SU-DHL-6 (cell line): ENCODE measurements at regions not wholly inside any gene's neighbourhood (a gene's known extent, or its start where the extent isn't known, plus 50 kb on each side); places are given as distances from the start of the nearest gene placed in this dataset.
"Not testable (repeated sequence)": the region's sequence is repeated elsewhere in the genome, so short reads cannot be mapped to it uniquely, and the experiment has no call there.

Source experiments
- H2AFZ ChIP-seq: fragments of 200-600 bp; sonication (generic); 2 replicates; pipeline ENCODE4 v1.6.1; 2014; ENCODE audit warnings: low read depth, mild to moderate bottlenecking, moderate library complexity, mixed read lengths, antibody characterized with exemption, low read length; ENCODE audit not compliant: severe bottlenecking
- H3F3A ChIP-seq: fragments of 200-600 bp; shearing (Covaris generic); 2 replicates; pipeline ENCODE4 v1.6.0; 2016; ENCODE audit warnings: antibody characterized with exemption, mild to moderate bottlenecking; ENCODE audit not compliant: insufficient read depth
- H3K27ac ChIP-seq: fragments of 200-600 bp; sonication (generic); 2 replicates; pipeline ENCODE4 v1.5.1; 2016; ENCODE audit warnings: low read depth, mild to moderate bottlenecking, low read length, moderate library complexity, mixed read lengths
- H3K27me3 ChIP-seq: fragments of 200-600 bp; sonication (generic), shearing (Covaris generic); 2 replicates; pipeline ENCODE4 v1.6.0; 2014; ENCODE audit warnings: mild to moderate bottlenecking, low read length
- H3K36me3 ChIP-seq: fragments of 200-600 bp; sonication (generic); 2 replicates; pipeline ENCODE4 v1.6.1; 2014; ENCODE audit warnings: mild to moderate bottlenecking, low read length, mixed read lengths
- H3K4me2 ChIP-seq: fragments of 300-600, 200-600 bp; shearing (Covaris generic), sonication (generic); 2 replicates; pipeline ENCODE4 v1.6.0; 2014; ENCODE audit warnings: low read length, low read depth, mild to moderate bottlenecking; ENCODE audit not compliant: poor library complexity, severe bottlenecking
- H3K4me3 ChIP-seq: fragments of 200-600 bp; sonication (generic); 2 replicates; pipeline ENCODE4 v1.5.1; 2014; ENCODE audit warnings: antibody characterized with exemption, low read length, mild to moderate bottlenecking, mixed read lengths; ENCODE audit not compliant: insufficient read depth, poor library complexity, severe bottlenecking
- H3K79me2 ChIP-seq: fragments of 200-600 bp; sonication (generic); 2 replicates; pipeline ENCODE4 v1.6.1; 2014; ENCODE audit warnings: mild to moderate bottlenecking, low read length, moderate library complexity; ENCODE audit not compliant: insufficient read depth
- H3K9ac ChIP-seq: fragments of 200-600 bp; sonication (generic); 2 replicates; pipeline ENCODE4 v1.7.0; 2014; ENCODE audit warnings: mild to moderate bottlenecking, low read length
- H3K9me2 ChIP-seq: fragments of 200-600 bp; sonication (generic); replicated peaks from 2 replicates; pipeline ENCODE4 v1.6.1; 2014; ENCODE audit warnings: low read length; ENCODE audit not compliant: insufficient read depth
- H3K9me3 ChIP-seq: fragments of 200-600 bp; sonication (generic); 2 replicates; pipeline ENCODE4 v1.6.1; 2014; ENCODE audit warnings: low read length, mixed read lengths; ENCODE audit not compliant: insufficient read depth
- H4K20me1 ChIP-seq: fragments of 200-600 bp; sonication (generic); 2 replicates; pipeline ENCODE4 v1.6.1; 2014; ENCODE audit warnings: low read depth, mild to moderate bottlenecking, antibody characterized with exemption, low read length, moderate library complexity, mixed read lengths

- H2AFZ ChIP-seq, H3K9me3 ChIP-seq, H3K36me3 ChIP-seq, H3K27ac ChIP-seq, H3F3A ChIP-seq, H4K20me1 ChIP-seq, H3K4me2 ChIP-seq, H3K79me2 ChIP-seq, H3K4me3 ChIP-seq, H3K9ac ChIP-seq, H3K9me2 ChIP-seq, H3K27me3 ChIP-seq: not testable (repeated sequence)
Observed at GRCh38 chr7:73193991-73194390, 108.2 kb upstream of the SPDYE9 start.

DNA sequence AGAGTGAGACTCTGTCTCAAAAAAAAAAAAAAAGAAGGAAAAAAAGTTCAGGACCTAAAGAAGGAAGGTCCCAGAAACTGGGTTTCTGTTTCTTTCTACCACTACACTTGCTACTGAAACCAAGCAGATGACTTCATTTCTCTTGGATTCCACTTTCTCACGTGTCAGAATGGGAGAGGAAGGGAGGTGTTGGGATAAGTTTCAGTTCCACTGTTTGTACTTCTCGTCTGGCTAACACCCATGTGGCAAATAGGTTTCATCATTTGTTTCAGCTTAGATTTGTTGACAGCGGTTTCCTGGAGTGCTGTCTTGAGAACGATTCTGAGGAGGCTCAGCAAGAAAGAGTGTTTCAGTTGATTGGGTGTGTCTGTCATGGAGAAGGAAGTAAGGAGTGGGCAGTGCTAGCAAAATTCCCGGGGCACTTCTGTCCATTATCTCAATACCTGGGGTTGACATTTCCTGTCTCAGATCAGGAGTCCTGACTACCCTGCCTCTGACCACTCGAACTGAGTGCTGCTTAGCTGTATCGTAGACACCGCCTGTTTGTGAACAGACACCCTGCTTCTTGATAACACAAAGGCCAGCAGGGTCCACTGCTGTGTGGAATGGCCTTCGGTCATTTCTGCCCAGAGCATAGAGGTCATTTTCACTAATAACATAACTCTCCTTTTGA lies 104.8 kb upstream of the SPDYE9 start:
- H3K9me2 ChIP-seq, H3K79me2 ChIP-seq, H3K27ac ChIP-seq, H3K27me3 ChIP-seq, H3K4me2 ChIP-seq, H3K9me3 ChIP-seq, H3K4me3 ChIP-seq, H2AFZ ChIP-seq, H4K20me1 ChIP-seq, H3K9ac ChIP-seq, H3K36me3 ChIP-seq, H3F3A ChIP-seq: not testable (repeated sequence)

DNA sequence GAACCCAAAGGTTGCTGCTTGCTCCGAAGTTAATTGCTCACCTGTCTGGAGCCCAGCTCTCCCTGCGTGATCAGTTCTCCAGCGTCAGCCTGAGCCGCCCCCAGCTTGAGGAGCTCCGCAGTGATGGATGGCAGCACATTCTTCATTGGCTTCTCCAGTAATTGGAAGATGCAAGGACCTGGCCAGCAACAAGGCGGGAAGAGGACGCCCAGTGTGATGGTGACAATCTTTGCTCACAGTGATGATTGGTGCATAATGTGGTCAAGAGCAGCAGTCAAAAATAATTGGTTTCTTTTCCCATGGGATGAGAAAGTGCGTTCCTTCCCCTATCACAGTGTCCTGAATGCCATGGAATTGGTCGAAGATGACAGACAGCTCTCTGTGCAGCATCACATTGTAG lies 102.4 kb upstream of the SPDYE9 start:
- H2AFZ ChIP-seq, H3K9me2 ChIP-seq, H3F3A ChIP-seq, H3K4me3 ChIP-seq, H3K9ac ChIP-seq, H3K27me3 ChIP-seq, H4K20me1 ChIP-seq, H3K36me3 ChIP-seq, H3K9me3 ChIP-seq, H3K4me2 ChIP-seq, H3K27ac ChIP-seq, H3K79me2 ChIP-seq: not testable (repeated sequence)

DNA sequence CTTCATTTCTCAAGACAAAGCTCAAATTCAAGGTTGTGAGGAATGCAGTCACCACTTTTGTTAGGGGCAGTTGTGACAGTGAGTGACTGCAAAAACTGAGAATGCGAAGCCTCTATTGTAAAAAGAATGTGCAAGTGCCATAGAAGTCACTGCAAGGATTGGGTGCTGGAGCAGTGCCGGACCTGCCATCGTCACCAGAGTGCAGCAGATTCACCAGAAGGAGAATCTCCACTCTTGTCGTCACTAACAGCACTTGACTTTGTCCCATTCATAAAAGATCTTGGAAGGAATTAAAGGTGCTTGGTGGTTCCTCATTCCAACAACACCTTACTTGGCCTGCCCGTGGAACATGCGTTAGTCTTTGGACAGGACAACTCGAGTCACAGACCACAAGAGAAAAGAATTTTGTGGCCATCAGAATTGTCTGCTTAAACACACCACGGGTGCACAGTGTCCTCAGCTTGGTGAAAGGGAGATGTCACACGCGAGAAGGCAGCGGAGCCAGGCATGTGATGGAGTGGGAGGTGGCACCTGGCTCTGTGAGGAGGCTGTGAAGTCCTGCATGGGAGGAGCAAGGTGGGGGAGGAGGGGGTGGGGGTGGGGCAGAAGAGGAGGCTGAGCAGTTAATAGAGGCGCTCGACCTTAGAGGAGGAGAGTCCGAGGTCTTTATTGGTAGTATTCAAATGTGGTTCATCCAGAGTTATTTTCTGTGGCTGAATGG lies 100.9 kb upstream of the SPDYE9 start:
- H3K4me2 ChIP-seq, H3K79me2 ChIP-seq, H3F3A ChIP-seq, H3K27ac ChIP-seq, H3K36me3 ChIP-seq, H2AFZ ChIP-seq, H3K9me2 ChIP-seq, H3K9ac ChIP-seq, H3K9me3 ChIP-seq, H3K4me3 ChIP-seq, H4K20me1 ChIP-seq, H3K27me3 ChIP-seq: not testable (repeated sequence)

DNA sequence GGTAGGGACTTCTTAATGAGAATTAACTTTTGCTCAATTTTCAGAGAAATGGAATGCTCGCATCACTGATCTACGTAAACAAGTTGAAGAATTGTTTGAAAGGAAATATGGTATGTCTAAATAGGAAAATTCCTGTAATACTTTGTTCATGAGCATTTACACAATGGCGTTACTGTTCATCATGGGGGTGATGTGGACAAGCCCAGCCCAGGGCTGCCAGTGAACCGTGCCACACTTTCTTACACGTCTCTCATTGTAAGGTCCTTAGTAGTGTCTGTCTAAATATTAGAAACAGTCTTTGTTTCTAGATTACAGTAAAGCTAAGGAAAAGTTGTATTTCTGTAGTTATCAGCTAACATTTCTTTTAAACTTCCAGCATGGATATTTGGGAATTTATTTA lies 91.0 kb upstream of the SPDYE9 start:
- H4K20me1 ChIP-seq, H3F3A ChIP-seq, H3K36me3 ChIP-seq, H2AFZ ChIP-seq, H3K4me3 ChIP-seq, H3K9me2 ChIP-seq, H3K79me2 ChIP-seq, H3K27ac ChIP-seq, H3K4me2 ChIP-seq, H3K27me3 ChIP-seq, H3K9me3 ChIP-seq, H3K9ac ChIP-seq: not testable (repeated sequence)

- H3K79me2 ChIP-seq, H3K27me3 ChIP-seq, H4K20me1 ChIP-seq, H2AFZ ChIP-seq, H3K4me3 ChIP-seq, H3K4me2 ChIP-seq, H3K9me2 ChIP-seq, H3K36me3 ChIP-seq, H3K9me3 ChIP-seq, H3K27ac ChIP-seq, H3F3A ChIP-seq, H3K9ac ChIP-seq: not testable (repeated sequence)
Observed at GRCh38 chr7:73175322-73175721, 89.5 kb upstream of the SPDYE9 start.

DNA sequence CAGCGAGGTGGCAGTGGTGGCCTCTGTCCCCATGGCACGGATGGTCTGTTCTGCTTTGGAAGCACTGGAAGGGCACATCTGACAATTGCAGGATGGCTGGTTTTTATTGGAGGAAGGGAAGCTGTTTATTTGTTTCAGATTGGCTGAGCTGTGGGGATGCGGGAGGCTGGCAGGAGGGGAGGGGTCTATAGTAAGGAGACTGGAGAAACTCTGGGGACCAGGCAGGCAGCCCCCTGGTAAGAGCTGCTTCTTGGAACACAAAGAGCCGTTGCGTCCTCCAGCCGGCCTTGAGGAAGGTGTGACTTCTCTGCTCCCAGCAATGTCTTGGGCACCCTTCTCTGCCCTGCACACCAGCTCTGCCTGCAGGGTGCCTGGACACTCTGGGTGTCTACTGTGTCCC lies 85.1 kb upstream of the SPDYE9 start:
- not testable (repeated sequence) for H3K9me3 ChIP-seq, H3K27ac ChIP-seq, H4K20me1 ChIP-seq, H3K9me2 ChIP-seq, H3K4me2 ChIP-seq, H3K4me3 ChIP-seq, H2AFZ ChIP-seq, H3K9ac ChIP-seq, H3K79me2 ChIP-seq, H3K36me3 ChIP-seq, H3F3A ChIP-seq, H3K27me3 ChIP-seq

GRCh38 chr7:73170415-73170814 lies 84.6 kb upstream of the SPDYE9 start:
- H3K79me2 ChIP-seq, H3K27me3 ChIP-seq, H3F3A ChIP-seq, H2AFZ ChIP-seq, H3K9ac ChIP-seq, H3K4me2 ChIP-seq, H3K9me2 ChIP-seq, H3K36me3 ChIP-seq, H4K20me1 ChIP-seq, H3K9me3 ChIP-seq, H3K4me3 ChIP-seq, H3K27ac ChIP-seq: not testable (repeated sequence)
